GM21447 (cell line): ENCODE measurements at regions not wholly inside any gene's neighbourhood (a gene's known extent, or its start where the extent isn't known, plus 50 kb on each side); places are given as distances from the start of the nearest gene placed in this dataset.
"Not testable (repeated sequence)": the region's sequence is repeated elsewhere in the genome, so short reads cannot be mapped to it uniquely, and the experiment has no call there.

Experiments
- ATAC-seq: cut with Tn5 transposase; IDR thresholded peaks from one replicate; pipeline ENCODE4 v1.9.1; 2021; ENCODE audit not compliant: unreplicated experiment

DNA sequence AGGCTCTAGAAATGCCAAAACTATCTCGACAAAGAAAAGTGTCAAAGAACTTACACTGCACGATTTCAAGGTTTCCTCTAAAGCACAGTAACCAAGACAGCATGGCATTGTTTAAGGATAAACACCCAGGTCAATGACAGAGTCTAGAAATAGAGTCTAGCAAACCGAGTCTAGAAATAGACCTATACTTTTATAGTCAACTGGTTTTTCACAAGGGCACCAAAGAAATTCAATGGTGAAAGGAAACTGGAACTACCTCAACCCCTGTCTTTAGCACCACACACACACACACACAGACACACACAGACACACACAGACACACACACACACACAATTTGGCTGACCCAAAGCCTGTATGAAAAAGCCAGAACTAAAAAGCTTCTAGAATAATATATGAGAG, 67.1 kb upstream of the PGBD5 start:
- ATAC-seq, result no peak

DNA sequence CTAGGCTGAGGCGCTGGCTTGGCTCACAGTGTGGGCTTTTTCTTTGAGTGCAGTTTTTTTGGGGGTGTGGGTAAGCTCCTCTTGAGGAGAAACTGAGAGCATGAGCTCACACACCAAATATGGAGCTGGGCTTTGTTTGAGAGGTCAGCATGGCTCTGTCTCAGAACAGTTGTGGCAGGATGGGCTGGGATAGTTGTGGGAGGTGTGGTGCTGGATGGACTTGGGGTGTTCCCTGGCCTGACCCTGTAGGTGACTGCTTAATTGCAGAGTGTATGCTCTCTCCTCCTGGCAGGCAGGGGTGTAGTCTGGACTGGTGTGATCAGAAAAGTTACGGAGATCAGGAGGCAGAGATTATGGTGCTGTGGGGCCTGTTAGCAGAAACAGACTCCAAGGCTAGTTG, 64.3 kb upstream of the PGBD5 start:
- no peak for ATAC-seq

DNA sequence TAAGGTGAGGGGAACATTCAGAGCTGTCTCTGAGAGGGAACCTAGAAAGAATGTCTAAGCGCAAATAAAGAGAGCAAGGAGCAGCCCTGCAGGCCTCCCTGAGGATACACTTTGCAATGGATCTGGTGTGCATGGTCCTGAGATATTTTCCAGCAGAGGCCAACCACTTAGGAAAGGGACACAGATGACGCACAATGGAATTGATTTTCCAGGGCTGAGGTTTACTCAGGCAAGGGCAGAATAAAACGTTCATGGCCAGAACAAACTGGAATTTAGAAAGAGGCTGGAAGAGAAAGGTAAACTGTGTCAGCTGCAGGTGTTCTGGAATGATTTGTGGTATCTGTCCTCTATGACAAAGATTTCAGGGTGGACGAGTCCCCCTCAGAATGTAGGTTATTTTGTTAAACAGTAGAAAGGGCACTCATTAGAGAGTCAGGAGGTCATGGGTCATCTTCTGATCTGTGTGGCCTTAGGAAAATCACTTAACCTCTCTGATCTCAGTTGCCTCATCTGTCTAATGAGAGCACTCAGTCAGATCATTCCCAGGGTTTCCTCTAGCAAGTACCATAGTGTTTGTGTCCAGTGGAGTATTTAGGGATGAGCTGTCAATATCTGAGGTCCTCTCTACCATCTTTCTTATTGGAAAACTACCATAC, 61.8 kb upstream of the PGBD5 start:
- no peak for ATAC-seq

DNA sequence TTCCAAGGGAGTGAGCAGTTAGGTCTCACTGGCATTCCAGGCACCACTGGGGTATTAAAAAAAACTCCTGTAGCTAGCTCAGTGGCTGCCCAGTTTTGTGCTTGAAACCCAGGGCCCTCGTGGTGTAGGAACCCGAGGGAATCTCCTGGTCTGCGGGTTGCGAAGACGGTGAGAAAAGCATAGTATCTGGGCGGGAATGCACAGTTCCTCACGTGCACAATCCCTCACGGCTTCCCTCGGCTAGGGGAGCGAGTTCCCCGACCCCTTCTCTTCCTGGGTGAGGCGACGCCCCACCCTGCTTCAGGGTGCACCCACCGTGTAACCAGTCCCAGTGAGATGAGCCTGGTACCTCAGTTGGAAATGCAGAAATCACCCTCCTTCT, 50.5 kb upstream of the PGBD5 start:
- ATAC-seq, result no peak

DNA sequence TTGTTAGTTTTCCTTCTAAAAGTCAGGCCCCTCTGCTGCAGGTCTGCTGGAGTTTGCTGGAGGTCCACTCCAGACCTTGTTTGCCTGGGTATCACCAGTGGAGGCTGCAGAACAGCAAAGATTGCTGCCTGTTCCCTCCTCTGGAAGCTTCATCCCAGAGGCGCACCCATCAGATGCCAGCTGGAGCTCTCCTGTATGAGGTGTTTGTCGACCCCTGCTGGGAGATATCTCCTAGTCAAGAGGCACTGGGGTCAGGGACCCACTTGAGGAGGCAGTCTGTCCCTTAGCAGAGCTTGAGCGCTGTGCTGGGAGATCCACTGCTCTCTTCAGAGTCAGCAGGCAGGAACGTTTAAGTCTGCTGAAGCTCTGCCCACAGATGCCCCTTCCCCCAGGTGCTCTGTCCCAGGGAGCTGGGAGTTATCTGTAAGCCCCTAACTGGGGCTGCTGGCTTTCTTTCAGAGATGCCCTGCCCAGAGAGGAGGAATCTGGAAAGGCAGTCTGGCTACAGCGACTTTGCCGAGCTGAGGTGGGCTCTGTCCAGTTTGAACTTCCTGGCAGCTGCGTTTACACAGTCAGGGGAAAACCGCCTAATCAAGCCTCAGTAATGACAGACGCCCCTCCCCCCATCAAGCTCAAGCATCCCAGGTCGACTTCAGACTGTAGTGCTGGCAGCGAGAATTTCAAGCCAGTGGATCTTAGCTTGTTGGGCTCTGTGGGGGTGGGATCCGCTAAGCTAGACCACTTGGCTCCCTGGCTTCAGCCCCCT, 49.9 kb upstream of the PGBD5 start:
- not testable (repeated sequence) for ATAC-seq
